A549 (cell line): ENCODE measurements at regions not wholly inside any gene's neighbourhood (a gene's known extent, or its start where the extent isn't known, plus 50 kb on each side); places are given as distances from the start of the nearest gene placed in this dataset.

Experiments used
- JUN ChIP-seq, 2 experiments: fragments of >200 bp; sonication (Bioruptor Twin); formaldehyde crosslinking; IDR thresholded peaks; 2 replicates in 1 of 2; 3 replicates in 1 of 2; pipeline ENCODE4 v1.6.1; 2016 to 2017
- SREBF2 ChIP-seq: fragments of 450-650 bp; IDR thresholded peaks from 2 replicates; pipeline ENCODE4 v1.6.1; 2014; ENCODE audit warnings: mild to moderate bottlenecking, moderate library complexity

GRCh38 chr7:51973939-51974338, 657.3 kb upstream of the COBL start:
- TF ChIP-seq JUN (IDR thresholded peaks at IDR 0.05) (no peak), SREBF2 (no peak)
